ENCODE measurements at regions not wholly inside any gene's neighbourhood (a gene's known extent, or its start where the extent isn't known, plus 50 kb on each side); places are given as distances from the start of the nearest gene placed in this dataset.

DNA sequence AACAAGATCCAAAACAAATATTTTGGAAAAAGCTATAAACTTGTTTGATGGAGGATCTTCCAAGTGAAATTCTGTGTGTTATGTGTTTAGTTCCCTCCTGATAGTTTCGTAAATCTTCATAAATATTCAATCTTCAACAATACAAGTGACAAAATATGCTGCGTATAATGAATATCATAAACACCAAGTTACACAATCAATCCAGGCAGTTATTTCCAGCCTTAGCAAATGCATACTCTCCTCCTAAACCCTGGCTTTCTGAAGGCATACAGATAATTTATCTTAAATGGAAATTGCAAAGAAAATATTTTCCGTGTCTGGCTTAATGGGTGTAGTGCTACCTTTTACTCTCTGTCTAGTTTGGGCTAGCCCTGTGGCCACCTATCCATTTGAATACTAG is 864.9 kb upstream of the ZWINT start:
- Histone ChIP-seq H3K36me3 (replicated peaks in 1 of 2; ENCODE audit: control insufficient read depth in 2 of 2, insufficient read depth in 2 of 2, low read length in 2 of 2) (no peaks in the 10 kb centered on the region), H4K8ac (ENCODE audit: low read depth, low read length) (no peak overlapping the region), H3K4me1 (ENCODE audit: control insufficient read depth in 2 of 2, insufficient read depth in 1 of 2, low read depth in 1 of 2, low read length in 2 of 2) (no peaks in the 10 kb centered on the region), H4K91ac (ENCODE audit: low read depth, low read length, poor library complexity) (no peak overlapping the region), H3K4me3 (ENCODE audit: low read length in 2 of 2) (no peak overlapping the region), H2BK12ac (ENCODE audit: low read length) (no peak overlapping the region), H2AFZ (ENCODE audit: low read length) (no peak overlapping the region), H2AK5ac (ENCODE audit: low read depth, low read length) (no peak overlapping the region), H3K18ac (ENCODE audit: low read length) (no peak overlapping the region), H3K4ac (ENCODE audit: low read length) (no peak overlapping the region), H3K79me1 (ENCODE audit: low read depth, low read length) (no peaks in the 10 kb centered on the region), H2BK120ac (ENCODE audit: low read depth, low read length) (no peak overlapping the region), H3K23ac (ENCODE audit: low read depth, low read length, poor library complexity) (no peak overlapping the region), H2BK5ac (ENCODE audit: low read length) (no peak overlapping the region), H3K9me3 (replicated peaks in 1 of 2; ENCODE audit: control insufficient read depth in 2 of 2, insufficient read depth in 1 of 2, low read depth in 1 of 2, low read length in 2 of 2) (peaks cover 0 to 16% of the 10 kb centered on the region in 2 donors), H3K27ac (replicated peaks; ENCODE audit: low read length) (no peak overlapping the region), H3K27me3 (ENCODE audit: control insufficient read depth in 3 of 3, insufficient read depth in 3 of 3, low read depth in 1 of 3, low read length in 3 of 3) (no peaks in the 10 kb centered on the region), H3K14ac (ENCODE audit: low read length) (no peak overlapping the region), H3K4me2 (ENCODE audit: insufficient read depth, low read length, poor library complexity, severe bottlenecking) (no peak overlapping the region), H3K9ac (ENCODE audit: low read depth, low read length, poor library complexity) (no peak overlapping the region), H2BK15ac (ENCODE audit: low read length) (no peak overlapping the region)
- WGBS, 2 donors (ENCODE audit: extremely low coverage in 2 of 2, insufficient read length in 2 of 2, insufficient replicate concordance in 1 of 2), result no CpG with 5 or more reads among the region's 3 CpGs
- DNase-seq (ENCODE audit: low spot score), result no peak

GRCh38 chr10:57224811-57225210 is 863.8 kb upstream of the ZWINT start:
- Histone ChIP-seq H3K23ac (ENCODE audit: low read depth, low read length, poor library complexity) (no peak overlapping the region), H2BK12ac (ENCODE audit: low read length) (no peak overlapping the region), H3K4me1 (ENCODE audit: control insufficient read depth in 2 of 2, insufficient read depth in 1 of 2, low read depth in 1 of 2, low read length in 2 of 2) (no peaks in the 10 kb centered on the region), H3K36me3 (replicated peaks in 1 of 2; ENCODE audit: control insufficient read depth in 2 of 2, insufficient read depth in 2 of 2, low read length in 2 of 2) (no peaks in the 10 kb centered on the region), H3K4me2 (ENCODE audit: insufficient read depth, low read length, poor library complexity, severe bottlenecking) (no peak overlapping the region), H3K4me3 (ENCODE audit: low read length in 2 of 2) (no peak overlapping the region), H3K4ac (ENCODE audit: low read length) (no peak overlapping the region), H4K91ac (ENCODE audit: low read depth, low read length, poor library complexity) (no peak overlapping the region), H3K18ac (ENCODE audit: low read length) (no peak overlapping the region), H2AK5ac (ENCODE audit: low read depth, low read length) (no peak overlapping the region), H3K14ac (ENCODE audit: low read length) (no peak overlapping the region), H3K79me1 (ENCODE audit: low read depth, low read length) (no peaks in the 10 kb centered on the region), H3K9me3 (replicated peaks in 1 of 2; ENCODE audit: control insufficient read depth in 2 of 2, insufficient read depth in 1 of 2, low read depth in 1 of 2, low read length in 2 of 2) (peaks cover 0 to 8% of the 10 kb centered on the region in 2 donors), H3K27ac (replicated peaks; ENCODE audit: low read length) (no peak overlapping the region), H4K8ac (ENCODE audit: low read depth, low read length) (no peak overlapping the region), H2BK5ac (ENCODE audit: low read length) (no peak overlapping the region), H3K27me3 (ENCODE audit: control insufficient read depth in 3 of 3, insufficient read depth in 3 of 3, low read depth in 1 of 3, low read length in 3 of 3) (no peaks in the 10 kb centered on the region), H3K9ac (ENCODE audit: low read depth, low read length, poor library complexity) (no peak overlapping the region), H2BK120ac (ENCODE audit: low read depth, low read length) (no peak overlapping the region), H2BK15ac (ENCODE audit: low read length) (no peak overlapping the region), H2AFZ (ENCODE audit: low read length) (peak overlapping the region; percentile 57)
- WGBS, 2 donors (ENCODE audit: extremely low coverage in 2 of 2, insufficient read length in 2 of 2, insufficient replicate concordance in 1 of 2), result no CpG with 5 or more reads among the region's 2 CpGs
- no peak for DNase-seq (ENCODE audit: low spot score)

DNA sequence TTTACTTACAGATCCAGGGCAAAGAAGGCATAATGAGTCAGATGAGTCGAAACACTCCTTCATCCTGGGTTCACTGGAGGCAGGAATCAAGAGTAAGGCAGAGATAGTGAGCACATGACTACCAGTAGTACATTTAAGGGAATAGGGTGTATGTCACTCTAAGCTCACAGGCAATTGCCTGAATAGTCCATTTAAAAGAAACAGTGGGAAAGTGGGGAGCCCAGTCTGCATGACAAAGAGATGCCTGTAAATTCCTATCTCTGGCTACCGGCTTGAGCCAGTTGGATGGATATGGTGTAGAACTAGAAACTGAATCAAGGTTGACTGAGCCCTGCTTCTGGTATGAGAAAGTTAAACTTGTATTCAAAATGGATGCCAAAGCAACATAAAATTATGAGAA is 861.5 kb upstream of the ZWINT start:
- no peaks in the 10 kb centered on the region for H3K36me3 ChIP-seq (replicated peaks in 1 of 2; ENCODE audit: control insufficient read depth in 2 of 2, insufficient read depth in 2 of 2, low read length in 2 of 2)
- H3K4me3 ChIP-seq (ENCODE audit: low read length in 2 of 2), result peak overlapping the region in 1 of 2 donors; percentile 46
- no peaks in the 10 kb centered on the region for H3K79me1 ChIP-seq (ENCODE audit: low read depth, low read length)
- H3K9me3 ChIP-seq (replicated peaks in 1 of 2; ENCODE audit: control insufficient read depth in 2 of 2, insufficient read depth in 1 of 2, low read depth in 1 of 2, low read length in 2 of 2), result no peaks in the 10 kb centered on the region
- no peak overlapping the region for H2BK15ac ChIP-seq (ENCODE audit: low read length)
- peak; percentile 1 for DNase-seq (ENCODE audit: low spot score)
- H3K9ac ChIP-seq (ENCODE audit: low read depth, low read length, poor library complexity), result no peak overlapping the region
- no peak overlapping the region for H3K23ac ChIP-seq (ENCODE audit: low read depth, low read length, poor library complexity)
- no peak overlapping the region for H3K27ac ChIP-seq (replicated peaks; ENCODE audit: low read length)
- no peak overlapping the region for H2BK12ac ChIP-seq (ENCODE audit: low read length)
- H3K27me3 ChIP-seq (ENCODE audit: control insufficient read depth in 3 of 3, insufficient read depth in 3 of 3, low read depth in 1 of 3, low read length in 3 of 3), result no peaks in the 10 kb centered on the region
- no peak overlapping the region for H2BK120ac ChIP-seq (ENCODE audit: low read depth, low read length)
- no peak overlapping the region for H2BK5ac ChIP-seq (ENCODE audit: low read length)
- no peak overlapping the region for H2AK5ac ChIP-seq (ENCODE audit: low read depth, low read length)
- peaks cover 0 to 2% of the 10 kb centered on the region in 2 donors for H3K4me1 ChIP-seq (ENCODE audit: control insufficient read depth in 2 of 2, insufficient read depth in 1 of 2, low read depth in 1 of 2, low read length in 2 of 2)
- peak overlapping the region; percentile 69 for H2AFZ ChIP-seq (ENCODE audit: low read length)
- no peak overlapping the region for H3K4me2 ChIP-seq (ENCODE audit: insufficient read depth, low read length, poor library complexity, severe bottlenecking)
- H4K91ac ChIP-seq (ENCODE audit: low read depth, low read length, poor library complexity), result no peak overlapping the region
- H3K4ac ChIP-seq (ENCODE audit: low read length), result no peak overlapping the region
- no peak overlapping the region for H3K18ac ChIP-seq (ENCODE audit: low read length)
- no peak overlapping the region for H4K8ac ChIP-seq (ENCODE audit: low read depth, low read length)
- H3K14ac ChIP-seq (ENCODE audit: low read length), result no peak overlapping the region
- WGBS, 2 donors (ENCODE audit: extremely low coverage in 2 of 2, insufficient read length in 2 of 2, insufficient replicate concordance in 1 of 2), result no CpG with 5 or more reads among the region's 2 CpGs

GRCh38 chr10:57222129-57222528 is 861.1 kb upstream of the ZWINT start:
- Histone ChIP-seq H3K79me1 (ENCODE audit: low read depth, low read length) (no peaks in the 10 kb centered on the region), H2BK5ac (ENCODE audit: low read length) (no peak overlapping the region), H3K9me3 (replicated peaks in 1 of 2; ENCODE audit: control insufficient read depth in 2 of 2, insufficient read depth in 1 of 2, low read depth in 1 of 2, low read length in 2 of 2) (no peaks in the 10 kb centered on the region), H3K23ac (ENCODE audit: low read depth, low read length, poor library complexity) (no peak overlapping the region), H2BK12ac (ENCODE audit: low read length) (no peak overlapping the region), H3K14ac (ENCODE audit: low read length) (no peak overlapping the region), H2AK5ac (ENCODE audit: low read depth, low read length) (no peak overlapping the region), H3K27ac (replicated peaks; ENCODE audit: low read length) (no peak overlapping the region), H3K36me3 (replicated peaks in 1 of 2; ENCODE audit: control insufficient read depth in 2 of 2, insufficient read depth in 2 of 2, low read length in 2 of 2) (no peaks in the 10 kb centered on the region), H4K91ac (ENCODE audit: low read depth, low read length, poor library complexity) (no peak overlapping the region), H3K4me3 (ENCODE audit: low read length in 2 of 2) (peak overlapping the region in 1 of 2 donors; percentile 46), H3K27me3 (ENCODE audit: control insufficient read depth in 3 of 3, insufficient read depth in 3 of 3, low read depth in 1 of 3, low read length in 3 of 3) (no peaks in the 10 kb centered on the region), H3K4me1 (ENCODE audit: control insufficient read depth in 2 of 2, insufficient read depth in 1 of 2, low read depth in 1 of 2, low read length in 2 of 2) (peaks cover 0 to 2% of the 10 kb centered on the region in 2 donors), H2BK120ac (ENCODE audit: low read depth, low read length) (no peak overlapping the region), H2AFZ (ENCODE audit: low read length) (peak overlapping the region; percentile 69), H3K18ac (ENCODE audit: low read length) (no peak overlapping the region), H4K8ac (ENCODE audit: low read depth, low read length) (no peak overlapping the region), H2BK15ac (ENCODE audit: low read length) (no peak overlapping the region), H3K4me2 (ENCODE audit: insufficient read depth, low read length, poor library complexity, severe bottlenecking) (no peak overlapping the region), H3K4ac (ENCODE audit: low read length) (no peak overlapping the region), H3K9ac (ENCODE audit: low read depth, low read length, poor library complexity) (no peak overlapping the region)
- DNase-seq (ENCODE audit: low spot score), result no peak
- no CpG with 5 or more reads among the region's 3 CpGs for WGBS, 2 donors (ENCODE audit: extremely low coverage in 2 of 2, insufficient read length in 2 of 2, insufficient replicate concordance in 1 of 2)
